GM21717 (cell line): ENCODE measurements at regions not wholly inside any gene's neighbourhood (a gene's known extent, or its start where the extent isn't known, plus 50 kb on each side); places are given as distances from the start of the nearest gene placed in this dataset.
"Not testable (repeated sequence)": the region's sequence is repeated elsewhere in the genome, so short reads cannot be mapped to it uniquely, and the experiment has no call there.

ENCODE experiments used
- ATAC-seq: cut with Tn5 transposase; IDR thresholded peaks from one replicate; pipeline ENCODE4 v1.9.1; 2021; ENCODE audit warnings: mild to moderate bottlenecking, moderate library complexity; ENCODE audit not compliant: unreplicated experiment

DNA sequence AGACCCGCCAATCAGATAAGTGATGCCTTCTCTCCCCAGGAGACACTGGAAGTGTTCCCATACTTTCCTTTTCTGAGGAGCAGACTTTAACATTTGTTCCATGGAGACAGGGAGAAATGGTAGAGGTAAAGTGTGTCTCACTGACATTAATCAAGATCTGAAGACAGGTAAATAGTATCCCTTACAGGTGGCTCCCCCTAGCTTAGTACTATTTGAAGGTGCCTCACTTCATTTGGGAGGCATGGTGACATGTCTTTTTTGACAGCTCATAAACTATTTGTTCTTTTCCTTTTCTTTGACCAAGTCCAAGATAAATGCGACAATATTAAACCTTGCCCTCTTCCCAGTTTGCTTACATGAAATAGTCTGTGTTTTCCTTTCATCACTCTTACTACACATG lies 485.6 kb upstream of the IL12A start:
- no peak for ATAC-seq

DNA sequence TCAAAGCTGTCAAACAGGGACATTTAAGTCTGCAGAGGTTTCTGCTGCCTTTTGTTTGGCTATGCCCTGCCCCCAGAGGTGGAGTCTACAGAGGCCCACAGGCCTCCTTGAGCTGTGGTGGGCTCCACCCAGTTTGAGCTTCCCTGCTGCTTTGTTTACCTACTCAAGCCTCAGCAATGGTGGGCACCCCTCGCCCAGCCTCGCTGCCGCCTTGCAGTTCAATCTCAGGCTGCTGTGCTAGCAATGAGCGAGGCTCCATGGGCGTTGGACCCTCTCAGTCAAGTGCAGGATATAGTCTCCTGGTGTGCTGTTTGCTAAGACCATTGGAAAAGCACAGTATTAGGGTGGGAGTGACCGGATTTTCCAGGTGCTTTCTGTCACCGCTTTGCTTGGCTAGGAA lies 477.6 kb upstream of the IL12A start:
- not testable (repeated sequence) for ATAC-seq

DNA sequence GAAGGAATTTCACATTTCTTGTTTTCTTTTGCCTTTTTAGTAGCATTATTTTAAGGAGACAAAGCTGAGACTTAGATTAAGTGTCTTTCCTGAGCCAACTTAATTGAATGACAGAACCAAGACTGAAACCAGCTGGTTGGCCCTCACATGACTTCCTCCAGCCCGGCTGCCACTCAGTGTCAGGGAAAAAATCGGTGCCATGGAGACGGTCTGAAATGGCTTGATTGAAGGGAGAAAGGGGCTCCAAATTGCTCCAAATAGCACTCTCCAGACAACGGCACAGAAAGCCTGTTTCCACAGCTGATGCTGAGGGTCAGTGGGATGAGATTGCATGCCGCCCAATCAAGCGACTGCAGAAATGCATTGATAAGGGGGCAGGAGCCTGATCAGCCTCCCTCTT lies 475.2 kb upstream of the IL12A start:
- ATAC-seq = no peak

DNA sequence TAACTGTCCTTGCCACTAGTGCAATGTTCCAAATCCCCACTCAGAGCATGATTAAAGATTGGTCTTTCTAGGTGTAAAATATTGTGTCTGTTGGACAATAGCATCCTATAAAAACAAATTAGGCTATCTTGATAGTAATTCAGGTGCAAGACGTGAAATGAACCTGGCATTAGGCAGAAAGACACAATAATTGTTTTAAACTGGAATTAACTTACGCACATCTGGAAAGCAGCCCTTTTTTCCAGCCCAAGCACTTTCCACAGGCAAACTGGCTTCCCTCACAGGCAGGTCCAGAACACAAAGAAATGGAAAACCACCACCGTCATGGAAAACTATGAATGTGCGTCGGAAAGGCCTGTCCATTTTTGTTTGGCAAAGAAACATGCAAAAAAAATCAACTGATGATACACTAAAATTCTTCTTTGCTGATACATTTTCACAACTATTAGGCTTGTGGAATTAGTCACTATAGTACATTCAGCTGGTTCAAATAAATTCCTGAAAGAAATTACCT lies 474.7 kb upstream of the IL12A start:
- no peak for ATAC-seq

DNA sequence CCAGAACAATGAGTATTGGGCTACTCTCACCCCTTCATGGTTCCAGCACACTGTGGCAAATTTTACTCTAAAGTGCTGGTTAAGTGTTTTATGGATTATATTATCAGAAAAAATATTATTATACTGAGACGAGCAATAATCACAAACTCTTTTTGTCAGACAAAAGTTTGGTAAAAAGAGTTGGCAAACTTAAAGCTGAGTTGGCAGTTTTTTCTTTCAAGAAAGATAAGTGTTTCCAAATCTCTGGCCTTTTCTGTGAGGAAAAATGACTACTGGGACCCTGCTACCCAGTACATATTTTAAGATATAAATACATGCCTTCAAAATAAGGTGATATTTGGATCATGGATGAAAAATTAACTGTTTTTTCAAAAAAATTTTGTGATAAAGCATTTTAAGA lies 471.5 kb upstream of the IL12A start:
- ATAC-seq = no peak

DNA sequence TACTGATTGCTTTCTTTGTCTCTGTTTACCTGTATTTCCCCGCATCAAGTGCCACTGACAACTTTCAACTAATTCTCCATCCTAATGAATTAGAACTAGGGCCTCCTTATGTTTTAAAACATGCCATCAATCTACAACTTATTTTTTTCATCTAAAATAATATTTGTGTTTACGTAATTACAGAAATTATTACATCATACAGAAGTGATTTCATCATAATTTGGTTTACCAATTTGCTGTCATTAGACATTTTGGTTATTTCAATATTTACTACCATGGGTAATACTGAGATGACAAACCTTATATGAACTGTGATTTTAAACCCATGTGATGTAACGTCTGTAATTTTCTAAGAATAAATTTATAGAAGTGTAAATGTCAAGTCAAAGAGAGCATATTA lies 468.0 kb upstream of the IL12A start:
- no peak for ATAC-seq

DNA sequence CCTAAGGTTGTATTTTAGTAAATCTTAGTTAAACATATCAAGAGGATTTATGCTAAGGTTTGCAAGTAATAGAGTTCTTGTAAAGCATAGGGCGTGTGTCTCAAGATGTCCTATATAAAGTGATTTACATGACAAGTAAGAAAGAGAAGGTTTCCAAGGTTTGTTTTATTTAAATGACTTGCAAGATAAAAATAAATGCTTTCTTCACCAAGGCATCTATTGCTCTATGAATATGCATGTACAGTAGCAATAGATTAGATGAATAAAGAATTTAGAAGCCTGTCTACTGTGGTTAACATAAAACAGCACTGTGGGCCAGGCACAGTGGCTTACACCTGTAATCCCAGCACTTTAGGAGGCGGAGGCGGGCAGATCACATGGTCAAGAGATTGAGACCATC lies 466.4 kb upstream of the IL12A start:
- ATAC-seq = no peak

DNA sequence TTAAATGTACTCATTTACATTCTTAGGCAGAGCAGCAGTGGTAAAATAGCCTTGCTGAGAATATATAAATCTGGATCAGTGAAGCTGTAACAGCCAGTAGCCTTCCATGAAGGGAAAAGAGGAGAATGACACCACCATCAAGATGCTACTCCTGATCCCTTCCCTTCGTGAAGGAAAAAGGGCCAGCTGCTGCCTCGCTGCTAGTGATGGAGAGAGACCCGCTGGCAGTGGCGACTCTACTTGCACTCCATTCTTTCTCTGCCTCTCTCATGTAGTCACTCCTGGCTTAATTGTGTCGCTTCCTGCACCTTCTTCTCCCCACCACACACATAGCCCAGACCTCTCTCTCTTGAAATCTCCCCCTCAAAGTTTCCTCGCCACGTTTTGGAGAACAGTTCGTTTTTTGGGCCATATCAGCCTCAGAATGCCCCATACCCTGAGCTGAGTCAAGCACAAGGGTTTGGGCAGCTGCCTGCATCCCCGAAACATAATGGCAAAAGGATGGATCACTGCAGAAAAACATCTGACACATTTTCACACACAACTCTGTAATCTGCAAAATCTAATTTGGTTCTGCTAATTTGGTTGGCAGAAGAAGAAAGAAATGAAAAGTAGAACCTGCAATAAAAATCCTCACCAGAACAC lies 460.3 kb upstream of the IL12A start:
- no peak for ATAC-seq

DNA sequence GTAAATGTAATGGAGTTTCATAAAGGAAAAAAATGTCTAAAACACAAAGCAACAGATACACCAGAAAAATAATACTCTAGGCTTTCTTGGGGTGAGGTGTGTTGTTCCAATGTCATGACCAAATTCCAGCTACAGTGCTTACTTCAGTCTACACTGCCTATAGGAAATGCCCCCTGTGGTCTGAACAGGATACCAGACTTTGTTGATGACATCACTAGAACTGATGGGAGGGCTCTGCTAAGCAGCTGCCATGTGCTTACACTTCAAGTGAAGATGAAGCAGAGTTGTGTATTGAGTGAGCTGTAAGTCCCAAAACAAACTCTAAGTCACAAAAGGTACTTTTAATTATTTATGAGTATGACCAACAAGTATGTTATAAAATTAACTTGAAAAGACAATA lies 456.1 kb upstream of the IL12A start:
- no peak for ATAC-seq

DNA sequence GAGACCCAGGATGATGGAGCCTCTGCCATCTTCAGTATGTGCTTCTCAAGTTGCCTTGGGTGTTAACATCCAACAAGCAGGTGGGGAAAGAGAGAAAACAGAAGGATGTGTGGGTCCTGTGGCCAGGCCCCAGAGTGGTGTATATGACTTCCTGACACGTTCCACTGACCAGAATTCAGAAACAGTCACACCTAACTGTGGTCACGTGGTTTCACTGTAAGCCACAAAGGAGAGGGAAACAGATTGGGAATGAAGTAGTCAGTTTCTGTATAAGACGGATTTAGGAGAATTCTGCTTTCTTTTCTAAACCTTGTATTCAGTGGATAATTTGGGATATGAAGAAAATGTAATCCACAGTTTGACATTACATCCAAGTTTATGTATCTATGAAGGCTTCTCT lies 454.1 kb upstream of the IL12A start:
- ATAC-seq = no peak

DNA sequence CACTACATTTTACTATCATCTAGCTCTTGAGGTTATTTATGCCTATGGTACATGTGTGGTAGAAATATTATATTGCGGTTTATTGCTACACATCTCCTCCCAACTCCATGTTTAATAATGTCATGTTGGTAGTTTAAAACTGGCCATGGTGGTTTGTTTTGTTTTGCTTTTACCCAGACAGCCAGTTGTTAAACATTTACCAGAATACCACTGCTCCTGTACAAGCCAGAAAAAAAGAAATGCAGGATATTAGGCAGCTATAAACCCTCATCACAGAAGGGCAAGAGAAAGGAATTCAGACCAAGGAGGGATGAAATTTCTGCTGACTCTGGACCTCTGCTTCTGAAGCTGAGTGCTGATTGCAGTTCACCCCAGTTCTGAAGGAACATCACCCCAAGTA lies 451.8 kb upstream of the IL12A start:
- ATAC-seq = no peak

DNA sequence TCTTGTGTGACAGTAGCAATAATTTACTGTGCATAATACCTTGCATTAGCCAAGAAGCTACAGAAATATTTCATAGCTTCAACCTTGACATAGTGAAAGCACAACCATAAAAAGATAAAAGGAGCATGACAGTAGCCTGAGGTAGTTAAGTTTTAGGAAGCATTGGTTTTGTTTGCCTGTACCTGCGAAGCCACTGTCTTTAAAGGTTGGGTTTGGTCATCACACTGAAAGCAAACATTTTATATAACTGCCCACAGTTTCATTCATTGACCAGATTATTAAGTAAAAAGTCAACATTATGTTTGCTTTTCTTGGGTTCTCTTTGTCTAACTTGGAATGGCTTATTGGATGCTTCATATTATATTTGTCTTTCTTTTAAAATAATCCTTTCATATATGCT lies 450.1 kb upstream of the IL12A start:
- no peak for ATAC-seq

DNA sequence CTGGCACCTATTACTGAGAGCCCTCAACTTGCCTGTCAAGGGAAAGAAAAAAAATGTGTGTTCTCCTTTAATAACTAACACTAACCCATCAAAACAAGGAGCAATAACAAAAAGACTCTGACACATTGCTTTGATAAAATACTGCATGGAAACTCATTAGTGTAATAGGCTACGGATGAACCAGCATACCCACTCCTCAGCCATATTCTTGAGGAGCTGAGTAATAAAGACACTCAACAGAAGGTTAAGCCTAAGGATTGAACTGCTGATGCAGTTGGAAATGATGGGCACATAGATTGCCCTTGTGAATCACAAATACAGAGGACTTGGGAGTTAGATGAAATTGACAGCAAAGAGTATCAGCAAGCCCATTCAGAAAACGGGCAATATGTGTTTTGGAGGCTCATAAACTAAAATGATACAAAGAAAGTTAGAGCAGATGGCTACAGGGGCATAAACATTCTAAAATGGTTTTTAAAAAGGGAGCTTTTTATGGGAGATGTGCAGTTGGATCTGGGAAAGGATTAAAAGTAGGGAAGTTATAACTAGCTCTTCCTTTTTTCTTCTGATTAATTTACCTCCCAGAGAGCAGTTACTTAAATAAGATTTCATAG lies 447.6 kb upstream of the IL12A start:
- no peak for ATAC-seq

DNA sequence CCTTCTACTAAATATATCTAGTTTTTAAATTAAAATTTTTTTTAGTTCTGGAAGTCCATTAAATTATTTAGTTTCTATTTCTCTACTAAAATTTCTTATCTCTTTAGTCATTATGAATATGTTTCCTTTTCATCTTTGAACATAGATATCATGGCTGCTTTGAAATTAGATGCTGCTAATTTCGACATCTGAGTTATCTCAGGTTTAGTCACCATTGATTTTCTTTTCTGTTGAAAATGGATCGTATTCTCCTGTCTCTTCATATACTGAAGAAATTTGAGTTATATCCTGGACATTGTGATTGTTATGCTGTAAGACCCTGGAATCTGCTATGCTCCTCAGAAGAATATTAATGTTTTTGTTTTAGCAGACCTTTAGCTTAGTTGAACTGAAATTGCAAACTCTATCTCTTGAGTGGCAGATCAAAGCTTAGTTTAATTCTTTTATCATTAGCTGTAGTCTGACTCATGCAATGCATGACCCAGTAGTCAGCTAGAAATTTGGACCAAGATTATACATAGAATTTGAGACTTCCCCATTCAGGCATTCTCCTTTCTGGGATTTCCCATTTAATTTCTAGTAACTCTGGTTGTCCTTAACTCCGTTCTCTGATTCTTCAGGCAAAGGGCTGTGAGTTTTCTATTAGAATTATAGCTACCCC lies 439.8 kb upstream of the IL12A start:
- no peak for ATAC-seq

DNA sequence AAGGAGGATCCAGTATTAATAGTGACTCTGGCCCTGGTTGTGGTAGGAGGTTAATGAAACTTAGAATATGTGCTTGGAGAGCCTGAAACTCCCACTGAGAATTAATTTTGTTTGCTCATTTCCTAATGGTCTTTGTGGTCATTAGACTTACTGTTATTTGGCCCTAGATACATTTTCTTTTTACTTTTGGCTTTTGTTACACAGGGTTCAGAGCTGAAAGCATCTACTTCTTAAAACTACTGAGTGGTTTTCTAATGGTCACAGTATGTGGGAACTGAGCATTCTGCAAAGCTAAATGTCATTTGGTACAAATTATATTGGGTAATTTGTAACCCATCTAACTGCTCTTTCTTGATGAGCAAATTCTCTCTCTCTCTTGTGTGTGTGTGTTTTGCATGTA lies 433.4 kb upstream of the IL12A start:
- ATAC-seq = no peak

DNA sequence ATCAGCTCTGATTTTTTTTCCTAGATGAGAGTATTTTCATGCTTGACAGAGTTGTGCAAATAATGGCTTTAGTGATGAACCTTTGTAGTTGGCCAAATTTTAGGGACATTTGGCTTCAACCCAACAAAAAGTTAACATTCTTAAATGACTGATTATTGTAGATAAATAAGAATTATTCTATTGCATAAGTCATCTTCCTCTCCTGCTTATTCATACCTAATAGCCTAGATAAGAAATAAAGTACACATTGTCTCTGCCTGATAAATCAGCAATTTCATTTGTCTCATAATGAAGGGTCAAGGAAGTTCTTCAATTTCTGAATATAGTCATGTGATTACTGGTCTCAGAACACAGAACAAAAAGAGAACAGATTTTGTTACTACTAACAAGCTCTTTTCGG lies 428.9 kb upstream of the IL12A start:
- ATAC-seq = no peak

DNA sequence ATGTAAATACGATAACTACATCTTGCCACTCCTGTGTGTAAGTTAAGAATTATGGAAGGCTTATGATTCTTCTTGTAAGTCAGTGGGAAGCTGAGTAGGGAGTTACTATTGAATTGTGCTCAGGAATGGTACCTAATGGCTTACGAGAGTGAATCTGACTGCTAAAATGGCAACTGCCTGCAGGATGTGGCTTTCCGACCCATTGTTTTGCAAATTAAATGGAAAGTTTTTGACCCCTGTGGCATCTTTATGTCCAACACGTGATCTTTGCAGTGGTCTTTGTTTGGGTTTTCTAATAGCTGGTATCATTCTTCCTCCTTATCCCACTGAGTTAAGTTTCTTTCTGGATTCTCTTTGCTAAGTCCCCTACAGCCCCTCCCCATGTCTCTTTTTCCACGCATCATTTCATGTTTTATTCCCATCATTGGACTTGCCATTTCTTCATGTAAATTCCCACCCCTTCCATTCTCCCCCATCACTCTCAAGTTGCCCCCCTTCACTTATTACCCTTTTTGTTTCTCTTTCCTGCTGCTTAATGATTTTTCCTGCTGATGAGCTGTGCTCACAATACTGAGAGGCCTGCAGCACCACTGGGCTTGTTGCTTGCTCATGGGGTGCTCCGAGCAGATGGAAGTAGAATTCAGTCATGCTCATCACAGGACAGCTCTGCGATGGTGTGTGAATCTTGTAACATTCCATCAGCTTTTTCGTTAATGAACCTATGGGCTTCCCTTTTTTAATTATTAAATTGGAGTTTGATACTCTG lies 428.2 kb upstream of the IL12A start:
- ATAC-seq = no peak

DNA sequence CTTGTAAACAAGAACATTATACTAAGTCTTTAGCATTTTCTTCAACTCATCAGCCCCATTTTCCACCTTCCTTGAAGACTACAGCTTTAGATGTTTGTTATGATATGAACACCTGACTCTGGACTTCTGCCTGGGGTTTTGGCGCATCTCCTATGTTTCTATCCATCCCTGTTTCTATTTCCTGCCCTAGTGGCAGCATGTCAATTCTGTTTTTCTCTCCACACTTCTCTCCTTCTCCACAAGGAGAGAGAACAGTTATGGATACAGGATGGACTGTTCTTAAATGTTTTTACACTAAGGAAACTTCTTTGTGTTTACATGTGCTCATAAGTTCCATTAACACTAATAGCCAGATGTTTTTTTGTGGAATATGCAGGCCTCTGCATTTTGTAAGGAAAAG lies 423.3 kb upstream of the IL12A start:
- no peak for ATAC-seq

DNA sequence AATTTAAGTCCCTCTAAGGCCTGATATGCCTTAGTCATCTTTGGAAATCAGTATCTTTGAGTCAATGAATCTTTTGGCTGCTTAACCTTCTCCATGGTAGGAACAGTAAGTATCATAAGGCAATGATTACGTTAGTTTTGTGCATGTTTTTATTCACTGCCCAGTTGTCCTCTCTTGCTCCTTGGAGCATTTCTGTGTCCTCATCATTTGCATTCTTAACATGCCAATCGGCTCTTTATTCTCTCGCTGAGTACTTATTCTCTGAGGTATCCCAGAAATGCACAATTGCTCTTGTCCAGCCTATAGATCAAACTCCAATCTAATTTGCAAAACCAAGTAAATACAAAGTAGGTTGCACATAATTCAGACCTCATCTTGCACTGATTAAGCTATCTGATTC lies 405.0 kb upstream of the IL12A start:
- ATAC-seq = no peak

DNA sequence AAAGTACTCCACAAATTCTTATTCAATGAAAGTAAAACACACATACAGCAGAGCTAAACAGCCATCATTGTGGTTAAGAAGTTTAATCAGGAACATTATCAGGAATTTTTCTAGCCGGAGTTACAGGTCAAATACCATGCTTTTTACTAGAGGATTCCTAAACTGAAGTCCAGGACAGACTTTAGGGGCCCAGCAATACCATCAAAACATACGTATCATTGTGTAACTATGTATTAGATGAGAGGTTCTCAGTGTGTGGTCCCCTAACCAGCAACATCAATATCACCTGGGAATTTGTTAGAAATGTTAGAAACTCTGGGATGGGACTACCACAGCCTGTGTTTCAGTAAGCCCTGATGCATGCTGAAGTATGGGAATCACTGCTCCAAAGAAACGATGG lies 404.2 kb upstream of the IL12A start:
- no peak for ATAC-seq

DNA sequence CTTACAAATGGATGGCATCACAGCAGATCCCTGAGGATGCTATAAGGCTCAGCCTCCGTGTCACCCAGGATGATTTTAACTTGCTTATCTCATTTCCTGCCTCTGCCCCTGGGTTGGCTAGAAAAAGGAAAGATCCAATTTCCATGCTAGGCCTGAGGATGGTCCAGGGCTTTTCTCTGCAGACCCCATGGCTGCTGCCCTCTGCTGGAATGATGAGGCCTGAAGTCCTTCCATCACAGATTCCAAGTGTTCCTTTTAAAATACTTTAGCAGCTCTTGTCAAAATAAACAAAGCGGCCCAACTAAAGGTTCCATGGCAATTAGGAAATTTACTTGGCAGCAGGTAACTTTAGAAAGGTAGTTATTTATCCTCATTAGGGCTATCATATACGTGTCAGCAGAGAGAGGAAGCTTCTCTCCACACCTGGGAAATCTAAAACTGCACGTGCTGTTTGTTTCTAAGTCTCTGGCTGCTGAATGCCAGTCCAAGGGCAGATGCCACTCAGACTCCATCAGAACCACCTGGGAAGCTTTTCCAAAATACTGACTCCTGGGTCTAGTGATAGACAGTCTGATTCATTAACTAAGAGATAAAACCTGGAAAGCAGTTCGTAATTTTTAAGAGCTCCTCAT lies 401.9 kb upstream of the IL12A start:
- no peak for ATAC-seq
